ENCODE measurements at regions not wholly inside any gene's neighbourhood (a gene's known extent, or its start where the extent isn't known, plus 50 kb on each side); places are given as distances from the start of the nearest gene placed in this dataset.

- H3K27me3 ChIP-seq (ENCODE audit: insufficient read depth, low read depth) = 0 out of 2 replicates have a peak, but pooled peaks cover 7% of the 10 kb centered on the region
- CTCF ChIA-PET = no interaction called here
- no peaks in the 10 kb centered on the region for H3K9me3 ChIP-seq (ENCODE audit: insufficient read depth, low read depth)
- H3K79me2 ChIP-seq (ENCODE audit: low read depth) = no peaks in the 10 kb centered on the region
- intact Hi-C loops (cut with micrococcal nuclease; ENCODE audit: unreplicated experiment) = no loop called here
- H3K27ac ChIP-seq = no peak overlapping the region
- DNase-seq = no peak
- no peak overlapping the region for H3K4me3 ChIP-seq
- H3K4me1 ChIP-seq (replicated peaks; ENCODE audit: insufficient read depth) = no peaks in the 10 kb centered on the region
- TF ChIP-seq EZH2 (IDR thresholded peaks at IDR 0.05; ENCODE audit: low read depth) (no peak), CTCF (conservative IDR thresholded peaks at IDR 0.05) (no peak)
- H2AFZ ChIP-seq = no peak overlapping the region
- no peaks in the 10 kb centered on the region for H3K36me3 ChIP-seq (ENCODE audit: low read depth)
- no peaks in the 10 kb centered on the region for H4K20me1 ChIP-seq (ENCODE audit: insufficient read depth)
- no peaks in the 10 kb centered on the region for H3K9me2 ChIP-seq (ENCODE audit: insufficient read depth)
- no TSS peak for BruUV-seq (replicated peaks)
- H3K4me2 ChIP-seq = no peak overlapping the region
- H3F3A ChIP-seq (ENCODE audit: insufficient read depth, low read depth) = no peaks in the 10 kb centered on the region
- POLR2A ChIA-PET (ENCODE audit: unreplicated experiment) = no interaction called here
These were observed 50.6 kb upstream of the NTPCR start for GRCh38 chr1:232899839-232900238.
